T-helper 2 cell treated with Interferon-gamma antibody and Interleukin-4, amounts not matched to agents 5 μg/mL and 100 μg/mL, for 36 hours (primary cell): ENCODE measurements at regions not wholly inside any gene's neighbourhood (a gene's known extent, or its start where the extent isn't known, plus 50 kb on each side); places are given as distances from the start of the nearest gene placed in this dataset.

Experiments used
- DNase-seq: peaks from one replicate; pipeline ENCODE4 v3.0.0; 2021; ENCODE audit warnings: low spot score
- H3K27ac Mint-ChIP-seq: one replicate; pipeline ENCODE4 v1.8.0; 2021; ENCODE audit warnings: mild to moderate bottlenecking, mixed read lengths
- H3K27me3 Mint-ChIP-seq: one replicate; pipeline ENCODE4 v1.8.0; 2021; ENCODE audit warnings: low read depth, mixed read lengths
- H3K36me3 Mint-ChIP-seq: one replicate; pipeline ENCODE4 v1.8.0; 2021; ENCODE audit warnings: low read depth, mixed read lengths
- H3K4me1 Mint-ChIP-seq: one replicate; pipeline ENCODE4 v1.8.0; 2021; ENCODE audit warnings: low read depth, mixed read lengths
- H3K4me3 Mint-ChIP-seq: one replicate; pipeline ENCODE4 v1.8.0; 2022; ENCODE audit warnings: mild to moderate bottlenecking, moderate library complexity, mixed read lengths
- H3K9me3 Mint-ChIP-seq: one replicate; pipeline ENCODE4 v1.8.0; 2021; ENCODE audit warnings: mixed read lengths

DNA sequence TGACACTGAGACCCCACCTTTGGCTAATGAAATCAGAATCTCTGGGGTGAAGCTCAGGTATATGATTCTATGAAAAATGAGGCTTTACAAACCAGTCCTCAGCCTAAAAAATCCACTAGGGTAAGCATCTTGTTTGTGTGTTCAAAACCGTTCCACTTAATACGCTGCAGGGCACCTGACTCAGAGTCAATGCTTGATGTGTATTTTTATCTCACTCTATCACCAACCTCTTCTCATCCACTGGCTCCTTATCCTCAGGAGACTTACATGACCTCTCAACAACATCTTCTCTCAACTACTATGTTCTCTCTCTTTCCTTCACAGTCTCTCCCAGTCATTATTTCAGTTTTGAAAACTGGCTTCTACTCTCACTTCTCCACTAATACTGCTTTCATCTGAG, 153.3 kb upstream of the KCNN2 start:
- Mint-ChIP-seq H3K36me3 (no peaks in the 10 kb centered on the region), H3K9me3 (no peaks in the 10 kb centered on the region), H3K4me3 (no peak overlapping the region), H3K4me1 (no peaks in the 10 kb centered on the region), H3K27ac (no peak overlapping the region), H3K27me3 (no peaks in the 10 kb centered on the region)
- no peak for DNase-seq

DNA sequence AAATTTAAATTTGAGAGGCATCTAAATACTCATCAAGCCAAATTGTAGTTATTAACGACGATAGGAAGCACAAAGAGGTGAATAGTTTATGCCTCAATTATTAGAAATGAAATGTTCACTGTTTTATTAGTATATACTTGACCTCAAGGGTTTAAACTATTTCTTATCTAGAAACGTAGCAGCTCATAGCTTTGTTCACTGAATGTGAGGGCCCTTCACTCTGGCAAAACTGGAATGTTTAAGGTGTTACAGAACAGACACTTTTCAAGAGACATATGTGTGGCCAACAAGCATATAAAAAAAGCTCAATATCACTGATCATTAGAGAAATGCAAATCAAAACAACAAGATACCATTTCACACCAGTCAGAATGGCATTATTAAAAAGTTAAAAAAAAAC, 151.2 kb upstream of the KCNN2 start:
- no peaks in the 10 kb centered on the region for H3K4me1 Mint-ChIP-seq
- no peaks in the 10 kb centered on the region for H3K36me3 Mint-ChIP-seq
- no peak overlapping the region for H3K4me3 Mint-ChIP-seq
- no peak overlapping the region for H3K27ac Mint-ChIP-seq
- H3K9me3 Mint-ChIP-seq = peaks cover 4% of the 10 kb centered on the region
- DNase-seq = no peak
- H3K27me3 Mint-ChIP-seq = no peaks in the 10 kb centered on the region

DNA sequence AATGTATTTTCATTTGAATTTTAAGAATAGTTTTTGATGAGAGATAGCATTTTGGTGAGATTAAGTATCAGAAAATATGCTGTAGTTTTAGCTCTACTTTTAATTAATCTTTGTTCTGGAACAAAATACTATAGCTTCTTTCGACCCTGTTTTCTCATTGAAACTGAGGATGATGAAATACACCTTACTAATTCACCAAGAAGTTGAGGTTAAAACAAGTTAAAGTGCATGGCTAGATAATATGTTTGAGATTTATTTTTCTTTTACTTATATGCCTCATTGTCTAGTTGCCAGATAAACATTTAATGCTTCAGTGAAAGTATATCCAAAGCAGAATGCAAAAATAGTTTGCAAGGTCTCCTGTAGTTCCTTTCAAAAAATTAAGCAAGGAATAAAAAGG, 140.1 kb upstream of the KCNN2 start:
- no peaks in the 10 kb centered on the region for H3K36me3 Mint-ChIP-seq
- DNase-seq = no peak
- H3K4me1 Mint-ChIP-seq = no peaks in the 10 kb centered on the region
- H3K4me3 Mint-ChIP-seq = no peak overlapping the region
- H3K27ac Mint-ChIP-seq = no peak overlapping the region
- H3K9me3 Mint-ChIP-seq = peaks cover 6% of the 10 kb centered on the region
- H3K27me3 Mint-ChIP-seq = no peaks in the 10 kb centered on the region

DNA sequence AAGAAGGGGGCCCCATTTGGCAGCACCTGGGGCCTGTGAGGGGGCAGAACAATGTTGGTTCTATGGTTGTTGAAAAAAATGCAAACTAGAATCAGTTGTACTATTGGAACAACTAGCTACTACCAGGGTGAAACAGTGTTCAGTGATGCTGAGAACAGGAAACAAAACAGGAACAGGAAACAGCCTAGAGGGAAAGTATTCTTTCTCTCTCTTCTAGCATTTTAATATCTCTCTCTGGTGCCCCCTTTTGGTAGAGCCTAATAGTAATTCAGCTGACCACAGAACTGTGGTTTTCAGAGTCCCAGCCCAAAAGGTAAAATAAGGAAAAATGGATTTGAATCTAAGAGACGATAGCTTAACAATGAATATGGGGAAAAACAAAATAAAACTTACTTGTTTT, 138.0 kb upstream of the KCNN2 start:
- Mint-ChIP-seq H3K27ac (no peak overlapping the region), H3K9me3 (peaks cover 6% of the 10 kb centered on the region), H3K4me3 (no peak overlapping the region), H3K36me3 (no peaks in the 10 kb centered on the region), H3K4me1 (no peaks in the 10 kb centered on the region), H3K27me3 (no peaks in the 10 kb centered on the region)
- DNase-seq = no peak

DNA sequence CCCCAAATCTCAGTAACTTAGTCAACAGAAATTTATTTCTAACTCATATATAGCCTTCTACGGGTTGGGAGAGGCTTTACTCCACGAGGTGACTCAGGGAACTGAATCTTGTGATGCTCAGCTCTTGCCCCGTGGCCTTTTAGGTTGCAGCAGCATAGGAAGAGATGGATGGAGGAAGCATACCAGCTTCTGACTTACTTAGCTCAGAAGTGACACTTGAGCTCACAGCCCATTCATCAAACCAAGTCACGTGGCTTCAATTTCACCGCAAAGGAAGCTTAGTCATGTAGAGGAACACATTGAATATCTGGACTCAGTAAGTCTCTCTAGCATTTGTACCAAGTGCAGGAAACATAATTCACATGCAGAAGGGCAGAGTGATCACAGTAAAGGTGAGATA, 124.1 kb upstream of the KCNN2 start:
- Mint-ChIP-seq H3K36me3 (no peaks in the 10 kb centered on the region), H3K4me1 (no peaks in the 10 kb centered on the region), H3K4me3 (no peak overlapping the region), H3K27me3 (no peaks in the 10 kb centered on the region), H3K27ac (no peak overlapping the region), H3K9me3 (no peaks in the 10 kb centered on the region)
- DNase-seq = no peak

DNA sequence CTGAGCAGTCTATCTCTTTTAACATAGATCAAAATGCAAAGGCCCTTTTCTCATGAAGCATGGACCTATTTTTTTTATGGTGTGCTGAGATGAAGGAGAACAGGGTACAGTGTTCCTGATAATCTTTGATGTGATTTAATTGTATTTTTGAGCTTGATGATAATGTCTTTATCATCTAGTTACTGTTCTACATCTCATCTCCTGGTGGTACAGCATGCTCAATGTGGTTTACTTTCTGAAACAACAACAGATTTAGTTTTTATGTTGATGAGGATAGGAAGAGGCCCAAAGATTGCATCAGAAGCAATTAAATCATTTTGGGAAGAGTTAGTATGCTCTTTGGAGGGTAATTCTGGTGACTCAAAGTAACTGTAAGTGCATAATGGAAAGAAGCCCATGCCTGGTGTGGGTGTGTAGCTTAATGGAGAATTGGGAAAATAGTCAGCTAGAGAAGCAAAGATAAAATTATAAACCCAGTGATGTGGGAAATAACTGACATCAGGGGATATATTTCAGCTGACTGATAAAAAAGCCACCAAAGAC, 123.0 kb upstream of the KCNN2 start:
- no peaks in the 10 kb centered on the region for H3K27me3 Mint-ChIP-seq
- H3K27ac Mint-ChIP-seq = no peak overlapping the region
- no peak overlapping the region for H3K4me3 Mint-ChIP-seq
- H3K9me3 Mint-ChIP-seq = no peaks in the 10 kb centered on the region
- H3K36me3 Mint-ChIP-seq = no peaks in the 10 kb centered on the region
- H3K4me1 Mint-ChIP-seq = no peaks in the 10 kb centered on the region
- DNase-seq = no peak

DNA sequence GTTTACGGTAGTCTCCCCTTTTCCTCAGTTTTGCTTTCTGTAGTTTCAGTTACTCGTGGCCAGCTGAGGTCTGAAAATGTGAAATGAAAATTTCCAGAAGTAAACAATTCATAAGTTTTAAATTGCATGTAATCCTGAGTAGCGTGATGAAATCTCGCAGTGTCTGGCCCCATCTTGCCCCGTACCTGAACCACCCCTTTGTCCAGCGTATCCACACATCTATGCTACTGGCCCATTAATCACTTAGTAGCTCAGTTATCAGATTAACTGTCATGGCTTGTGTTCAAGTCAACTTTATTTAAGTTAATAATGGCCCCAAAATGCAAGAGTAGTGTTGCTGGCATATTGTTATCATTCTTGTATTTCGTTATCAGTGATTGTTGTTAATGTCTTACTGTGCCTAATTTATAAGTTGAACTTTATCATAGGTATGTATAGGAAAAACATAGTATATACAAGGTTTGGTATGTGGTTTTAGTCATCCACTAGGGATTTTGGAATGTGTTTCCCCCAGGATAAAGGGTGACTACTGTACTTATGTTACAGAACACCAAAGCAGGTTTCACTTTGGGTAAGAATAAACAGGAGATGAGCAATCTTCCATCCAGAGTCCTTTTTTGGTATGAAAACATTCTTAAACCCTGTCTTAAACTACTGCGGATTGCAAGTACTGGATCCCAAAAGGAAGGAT, 118.4 kb upstream of the KCNN2 start:
- no peak for DNase-seq
- Mint-ChIP-seq H3K4me1 (no peaks in the 10 kb centered on the region), H3K9me3 (no peaks in the 10 kb centered on the region), H3K27ac (no peak overlapping the region), H3K4me3 (no peak overlapping the region), H3K36me3 (no peaks in the 10 kb centered on the region), H3K27me3 (no peaks in the 10 kb centered on the region)

DNA sequence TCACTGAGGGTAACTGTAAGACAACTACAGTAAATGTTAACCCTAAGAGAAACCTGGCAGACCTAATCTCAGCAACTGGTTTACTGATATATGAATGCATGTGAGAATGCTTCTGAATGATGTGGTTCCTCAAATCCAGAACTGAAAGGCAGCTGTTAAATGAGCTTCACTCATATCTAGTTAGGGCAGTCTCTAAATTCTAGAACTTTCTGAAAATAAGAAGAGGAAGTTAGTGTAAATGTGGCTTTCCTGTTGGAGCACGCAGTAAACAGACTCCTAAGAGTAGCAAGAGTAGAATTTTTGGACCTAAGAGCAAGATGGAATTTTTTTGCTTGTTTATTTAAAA, 117.9 kb upstream of the KCNN2 start:
- Mint-ChIP-seq H3K9me3 (no peaks in the 10 kb centered on the region), H3K36me3 (no peaks in the 10 kb centered on the region), H3K27ac (no peak overlapping the region), H3K4me1 (no peaks in the 10 kb centered on the region), H3K27me3 (no peaks in the 10 kb centered on the region), H3K4me3 (no peak overlapping the region)
- no peak for DNase-seq

DNA sequence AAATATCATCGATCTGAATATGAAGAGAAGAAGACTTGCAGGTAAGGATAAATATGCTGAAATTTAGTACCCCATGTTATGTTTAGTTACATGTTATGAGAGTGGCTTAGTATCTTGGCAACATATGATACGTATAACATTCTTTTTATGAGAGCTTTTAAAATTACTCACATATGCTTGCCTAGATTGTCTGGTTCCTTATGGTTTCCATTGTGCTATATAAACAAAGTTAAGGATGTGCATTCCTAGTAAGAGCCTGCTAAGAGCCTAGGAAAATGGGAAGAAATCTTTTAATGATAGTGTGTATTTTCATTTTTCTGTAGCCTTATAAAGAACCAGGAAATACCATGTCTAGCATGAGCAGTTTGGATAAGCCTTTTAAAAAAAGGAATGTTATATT, 112.0 kb upstream of the KCNN2 start:
- Mint-ChIP-seq H3K4me3 (no peak overlapping the region), H3K4me1 (no peaks in the 10 kb centered on the region), H3K9me3 (no peaks in the 10 kb centered on the region), H3K27me3 (no peaks in the 10 kb centered on the region), H3K27ac (no peak overlapping the region), H3K36me3 (no peaks in the 10 kb centered on the region)
- DNase-seq = no peak

DNA sequence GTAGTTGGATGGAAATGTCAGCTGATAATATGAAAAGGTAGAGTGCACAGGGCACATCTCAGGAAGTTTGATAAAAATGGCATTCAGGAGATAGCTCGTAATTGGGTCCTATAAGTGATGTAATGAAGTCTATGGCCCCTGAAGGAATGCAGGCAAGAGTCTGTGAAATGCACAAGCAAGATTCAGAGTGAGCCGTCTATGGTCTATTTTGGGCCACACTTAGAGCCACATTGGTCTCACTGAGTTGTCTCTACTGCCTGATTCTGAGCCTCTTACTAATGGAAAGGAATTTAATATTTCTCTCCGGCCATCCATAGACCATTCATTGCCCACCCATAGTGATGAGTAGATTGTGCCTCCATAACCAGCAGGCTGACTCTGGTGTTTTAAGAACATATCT, 111.3 kb upstream of the KCNN2 start:
- Mint-ChIP-seq H3K4me1 (no peaks in the 10 kb centered on the region), H3K36me3 (no peaks in the 10 kb centered on the region), H3K27ac (no peak overlapping the region), H3K9me3 (no peaks in the 10 kb centered on the region), H3K4me3 (no peak overlapping the region), H3K27me3 (no peaks in the 10 kb centered on the region)
- no peak for DNase-seq

DNA sequence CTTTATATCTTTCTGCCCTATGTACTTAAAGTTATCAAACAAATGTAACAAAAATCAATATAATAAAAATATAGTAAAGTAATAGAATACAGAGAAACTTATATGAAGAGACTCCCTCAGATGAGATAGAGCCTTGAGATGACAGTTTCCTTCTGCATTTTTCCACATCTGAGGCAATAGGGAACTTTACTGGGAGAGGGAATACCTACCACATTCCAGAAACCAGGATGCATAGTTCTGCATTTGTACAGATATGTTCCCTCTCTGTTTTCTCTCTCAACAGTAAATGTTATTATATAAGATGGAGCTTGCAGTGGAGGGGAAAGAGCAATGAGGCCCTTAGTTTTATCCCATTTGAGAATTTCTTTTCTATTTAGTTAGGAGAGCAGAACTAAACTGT, 109.6 kb upstream of the KCNN2 start:
- no peak overlapping the region for H3K27ac Mint-ChIP-seq
- H3K4me3 Mint-ChIP-seq = no peak overlapping the region
- no peaks in the 10 kb centered on the region for H3K36me3 Mint-ChIP-seq
- no peaks in the 10 kb centered on the region for H3K4me1 Mint-ChIP-seq
- DNase-seq = no peak
- no peaks in the 10 kb centered on the region for H3K27me3 Mint-ChIP-seq
- H3K9me3 Mint-ChIP-seq = no peaks in the 10 kb centered on the region

DNA sequence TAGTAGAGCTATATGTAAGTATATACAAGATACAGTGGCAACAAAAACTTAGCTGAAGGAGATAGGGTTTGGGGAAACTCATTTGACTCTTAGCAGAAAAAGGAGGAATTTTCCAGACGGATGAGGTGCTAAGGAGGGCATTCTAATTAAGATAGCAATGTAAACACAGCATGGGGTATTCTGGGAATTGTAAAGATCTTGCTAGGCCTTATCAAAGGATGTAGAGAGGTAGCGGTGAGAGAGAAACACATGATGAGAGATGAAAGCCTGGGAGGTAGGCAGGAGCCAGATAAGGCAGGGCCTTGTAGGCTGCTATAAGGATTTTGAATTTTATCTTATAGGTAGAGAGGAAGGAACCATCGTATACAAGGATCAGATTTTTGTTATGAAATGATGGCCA, 106.6 kb upstream of the KCNN2 start:
- H3K4me3 Mint-ChIP-seq = no peak overlapping the region
- no peaks in the 10 kb centered on the region for H3K36me3 Mint-ChIP-seq
- no peaks in the 10 kb centered on the region for H3K4me1 Mint-ChIP-seq
- DNase-seq = no peak
- H3K27ac Mint-ChIP-seq = no peak overlapping the region
- H3K9me3 Mint-ChIP-seq = no peaks in the 10 kb centered on the region
- H3K27me3 Mint-ChIP-seq = no peaks in the 10 kb centered on the region

DNA sequence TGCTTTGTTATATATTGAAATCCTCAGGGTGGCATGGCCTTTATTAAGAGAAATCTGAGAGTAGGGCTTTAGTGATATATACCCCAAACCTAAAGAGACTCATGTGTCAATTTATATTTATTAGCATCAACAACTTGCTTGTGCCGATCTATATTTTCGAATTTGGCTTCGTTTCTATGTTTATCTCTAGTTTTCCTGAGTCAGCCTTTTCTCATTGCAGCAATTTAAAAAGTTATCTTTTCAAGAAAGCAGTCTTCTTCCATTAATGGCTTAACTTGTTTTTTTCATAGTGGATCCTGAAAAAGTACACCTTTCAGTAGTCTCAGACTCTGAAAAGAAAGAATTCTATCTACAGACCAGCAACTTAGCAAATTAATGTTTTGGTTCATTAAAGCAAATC, 99.9 kb upstream of the KCNN2 start:
- H3K9me3 Mint-ChIP-seq = no peaks in the 10 kb centered on the region
- DNase-seq = no peak
- no peaks in the 10 kb centered on the region for H3K4me1 Mint-ChIP-seq
- no peaks in the 10 kb centered on the region for H3K27me3 Mint-ChIP-seq
- no peaks in the 10 kb centered on the region for H3K36me3 Mint-ChIP-seq
- H3K4me3 Mint-ChIP-seq = no peak overlapping the region
- no peak overlapping the region for H3K27ac Mint-ChIP-seq

DNA sequence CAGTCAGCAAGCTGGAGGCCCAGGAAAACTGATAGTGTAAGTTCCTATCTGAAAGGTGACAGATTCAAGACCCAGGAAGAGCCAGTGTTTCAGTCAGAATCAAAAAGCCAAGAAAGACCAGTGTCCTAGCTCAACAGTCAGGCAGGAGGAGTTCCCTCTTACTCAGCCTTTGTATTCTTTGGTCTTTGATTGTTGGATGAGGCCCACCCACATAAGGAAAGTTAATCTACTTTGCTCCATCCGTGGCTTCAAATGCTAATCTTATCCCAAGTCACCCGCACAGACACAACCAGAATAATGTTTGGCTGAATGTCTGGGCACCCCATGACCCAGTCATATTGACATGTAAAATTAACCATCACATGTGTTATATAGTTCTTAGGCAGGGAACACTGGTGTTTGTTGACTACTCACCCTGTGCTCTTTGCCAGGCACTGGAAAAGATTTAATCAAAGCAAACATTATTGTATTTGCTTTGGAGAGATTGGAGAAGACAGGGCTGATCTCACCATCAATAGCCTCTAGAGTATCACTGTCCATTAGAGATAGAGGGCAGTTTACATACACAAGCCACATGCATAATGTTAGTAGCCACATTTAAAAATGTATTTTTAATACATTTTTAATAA, 96.3 kb upstream of the KCNN2 start:
- H3K4me1 Mint-ChIP-seq = no peaks in the 10 kb centered on the region
- no peak for DNase-seq
- H3K9me3 Mint-ChIP-seq = no peaks in the 10 kb centered on the region
- no peaks in the 10 kb centered on the region for H3K27me3 Mint-ChIP-seq
- no peaks in the 10 kb centered on the region for H3K36me3 Mint-ChIP-seq
- no peak overlapping the region for H3K4me3 Mint-ChIP-seq
- H3K27ac Mint-ChIP-seq = no peak overlapping the region

DNA sequence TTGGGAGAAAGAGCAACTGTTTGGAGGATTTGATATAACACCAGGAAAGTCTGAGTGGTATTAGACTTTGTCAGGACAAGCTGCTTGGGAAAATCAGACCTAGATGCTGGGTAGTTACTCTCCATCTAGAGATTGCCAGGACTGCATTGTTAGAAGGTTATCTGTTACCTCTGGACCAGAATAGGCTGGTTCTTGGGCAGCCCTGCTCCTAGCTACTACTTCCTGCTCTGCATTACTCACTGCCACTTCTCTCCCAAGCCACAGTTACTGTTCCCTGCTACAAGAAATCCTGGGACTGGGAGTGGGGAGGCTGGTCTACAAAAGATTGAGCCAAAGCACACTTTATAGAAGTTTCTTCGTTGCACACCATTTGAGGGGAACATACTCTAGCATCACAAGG, 95.5 kb upstream of the KCNN2 start:
- no peaks in the 10 kb centered on the region for H3K4me1 Mint-ChIP-seq
- no peak for DNase-seq
- no peak overlapping the region for H3K27ac Mint-ChIP-seq
- H3K36me3 Mint-ChIP-seq = no peaks in the 10 kb centered on the region
- H3K27me3 Mint-ChIP-seq = no peaks in the 10 kb centered on the region
- H3K4me3 Mint-ChIP-seq = no peak overlapping the region
- H3K9me3 Mint-ChIP-seq = no peaks in the 10 kb centered on the region
